Astrocyte of the spinal cord (primary cell): ENCODE measurements at regions not wholly inside any gene's neighbourhood (a gene's known extent, or its start where the extent isn't known, plus 50 kb on each side); places are given as distances from the start of the nearest gene placed in this dataset.
A peak's percentile ranks its signal among the peaks of the same experiment; 100 is the strongest.

Source experiments
- DNase-seq: peaks from one replicate; pipeline ENCODE4 v3.0.0; 2011; ENCODE audit warnings: low read depth, low spot score
- H3K4me3 ChIP-seq: 2 replicates; pipeline ENCODE4 v1.5.1; 2011; ENCODE audit warnings: low read depth, mild to moderate bottlenecking, low read length, moderate library complexity
- CTCF ChIP-seq: IDR thresholded peaks from 2 replicates; pipeline ENCODE4 v1.5.1; 2012; ENCODE audit warnings: low read depth, mild to moderate bottlenecking, low read length, inconsistent platforms
- in situ Hi-C: cut with HindIII; loops from 2 replicates; pipeline ENCODE4 v1.10.0; 2017; ENCODE audit warnings: low sequenced_read_pairs

- no peak for DNase-seq
- in situ Hi-C loops = no loop called here
- H3K4me3 ChIP-seq = no peak overlapping the region
- no peak for TF ChIP-seq CTCF
These were observed 109.7 kb downstream of the TMTC3 start for GRCh38 chr12:88251798-88252197.

GRCh38 chr12:88253371-88253978, 111.4 kb downstream of the TMTC3 start:
- in situ Hi-C loops = no loop called here

GRCh38 chr12:88255224-88255623, 113.1 kb downstream of the TMTC3 start:
- TF ChIP-seq CTCF = no peak
- in situ Hi-C loops = no loop called here
- DNase-seq = no peak
- H3K4me3 ChIP-seq = no peak overlapping the region

More at GRCh38 chr12:88253371-88253978, 111.4 kb downstream of the TMTC3 start:
- no peak overlapping the region for H3K4me3 ChIP-seq
- no peak for TF ChIP-seq CTCF
- DNase-seq = peak; percentile 23

GRCh38 chr12:88255847-88256246, 113.7 kb downstream of the TMTC3 start:
- no peak for DNase-seq
- no peak overlapping the region for H3K4me3 ChIP-seq
- in situ Hi-C loops = no loop called here
- no peak for TF ChIP-seq CTCF

GRCh38 chr12:88258396-88258795, 116.3 kb downstream of the TMTC3 start:
- no peak overlapping the region for H3K4me3 ChIP-seq
- no peak for TF ChIP-seq CTCF
- no peak for DNase-seq
- in situ Hi-C loops = no loop called here

GRCh38 chr12:88266806-88267360, 124.8 kb downstream of the TMTC3 start:
- DNase-seq = no peak
- in situ Hi-C loops = no loop called here
- no peak overlapping the region for H3K4me3 ChIP-seq
- TF ChIP-seq CTCF = no peak
